Transverse colon (tissue), 4 donors: ENCODE measurements at regions not wholly inside any gene's neighbourhood (a gene's known extent, or its start where the extent isn't known, plus 50 kb on each side); places are given as distances from the start of the nearest gene placed in this dataset.
A peak's percentile ranks its signal among the peaks of the same experiment; 100 is the strongest.
"Not testable (repeated sequence)": the region's sequence is repeated elsewhere in the genome, so short reads cannot be mapped to it uniquely, and the experiment has no call there.

Source experiments
- DNase-seq: peaks from one replicate; pipeline ENCODE4 v3.0.0-alpha.2; 2019
- H3K27ac ChIP-seq, 4 donors: fragments of 200-600 bp; sonication (generic); 2 replicates each; pipeline ENCODE4 v1.5.1; 2016 to 2018; ENCODE audit warnings: inconsistent platforms in 4 of 4
- H3K27me3 ChIP-seq: fragments of 200-600 bp; sonication (generic); 2 replicates; pipeline ENCODE4 v1.5.1; 2017; ENCODE audit warnings: inconsistent platforms
- H3K36me3 ChIP-seq, 4 donors: fragments of 200-600 bp; sonication (generic); 2 replicates each; pipeline ENCODE4 v1.5.1; 2017 to 2019; ENCODE audit warnings: inconsistent platforms in 4 of 4
- H3K4me1 ChIP-seq, 4 donors: fragments of 200-600 bp; sonication (generic); 2 replicates each; pipeline ENCODE4 v1.5.1; 2017 to 2020; ENCODE audit warnings: inconsistent platforms in 4 of 4
- H3K4me3 ChIP-seq, 4 donors: fragments of 200-600 bp; sonication (generic); 1 replicate in 1 of 4; 2 replicates in 3 of 4; pipeline versions ENCODE4 v1.5.1 to v1.6.1; 2017 to 2019; ENCODE audit warnings: inconsistent platforms in 4 of 4
- H3K9me3 ChIP-seq, 2 donors: fragments of 200-600 bp; sonication (generic); 2 replicates each; pipeline ENCODE4 v1.5.1; 2017 to 2019; ENCODE audit warnings: inconsistent platforms in 2 of 2
- CTCF ChIP-seq, 5 experiments: fragments of 200-600 bp in 3 of 5; fragments of 450-650 bp in 2 of 5; sonication (generic) in 3 of 5; IDR thresholded peaks; 1 replicate in 2 of 5; 2 replicates in 3 of 5; pipeline ENCODE4 v1.5.1; 2016 to 2017; ENCODE audit warnings: antibody characterized with exemption in 5 of 5, inconsistent platforms in 3 of 5, mild to moderate bottlenecking in 2 of 5, moderate library complexity in 1 of 5
- EP300 ChIP-seq: sonication (generic); formaldehyde crosslinking; IDR thresholded peaks from one replicate; pipeline ENCODE4 v1.6.1; 2017; ENCODE audit warnings: antibody characterized with exemption, low read depth
- POLR2A ChIP-seq: fragments of 450-650 bp; IDR thresholded peaks from one replicate; pipeline ENCODE4 v1.6.1; 2016; ENCODE audit warnings: antibody characterized with exemption, mild to moderate bottlenecking, moderate library complexity
- POLR2AphosphoS5 ChIP-seq, 3 donors: sonication (generic); formaldehyde crosslinking; IDR thresholded peaks; one replicate each; pipeline ENCODE4 v1.6.1; 2016; ENCODE audit warnings: antibody characterized with exemption in 3 of 3
- WGBS, 2 donors: methylation state at CpG; one replicate each; pipeline ENCODE4 v1.1.5; 2018; ENCODE audit warnings: low coverage in 1 of 2; 5-methylcytosine and 5-hydroxymethylcytosine counted together
- in situ Hi-C, 4 donors: fragments of 200-750 bp; cut with MboI; loops; one replicate each; pipeline versions ENCODE4 v1.15.0 to v1.15.1; 2017; ENCODE audit warnings: low sequenced_read_pairs in 3 of 4, low pct_ligation_motif_present in 1 of 4, low pct_unique_long_range_greater_than_20kb in 1 of 4
- intact Hi-C: fragments of 100-400 bp; cut with DNase I; formaldehyde crosslinking; loops from one replicate; pipeline ENCODE4 v1.15.1; 2023; ENCODE audit warnings: low total_unique reads

DNA sequence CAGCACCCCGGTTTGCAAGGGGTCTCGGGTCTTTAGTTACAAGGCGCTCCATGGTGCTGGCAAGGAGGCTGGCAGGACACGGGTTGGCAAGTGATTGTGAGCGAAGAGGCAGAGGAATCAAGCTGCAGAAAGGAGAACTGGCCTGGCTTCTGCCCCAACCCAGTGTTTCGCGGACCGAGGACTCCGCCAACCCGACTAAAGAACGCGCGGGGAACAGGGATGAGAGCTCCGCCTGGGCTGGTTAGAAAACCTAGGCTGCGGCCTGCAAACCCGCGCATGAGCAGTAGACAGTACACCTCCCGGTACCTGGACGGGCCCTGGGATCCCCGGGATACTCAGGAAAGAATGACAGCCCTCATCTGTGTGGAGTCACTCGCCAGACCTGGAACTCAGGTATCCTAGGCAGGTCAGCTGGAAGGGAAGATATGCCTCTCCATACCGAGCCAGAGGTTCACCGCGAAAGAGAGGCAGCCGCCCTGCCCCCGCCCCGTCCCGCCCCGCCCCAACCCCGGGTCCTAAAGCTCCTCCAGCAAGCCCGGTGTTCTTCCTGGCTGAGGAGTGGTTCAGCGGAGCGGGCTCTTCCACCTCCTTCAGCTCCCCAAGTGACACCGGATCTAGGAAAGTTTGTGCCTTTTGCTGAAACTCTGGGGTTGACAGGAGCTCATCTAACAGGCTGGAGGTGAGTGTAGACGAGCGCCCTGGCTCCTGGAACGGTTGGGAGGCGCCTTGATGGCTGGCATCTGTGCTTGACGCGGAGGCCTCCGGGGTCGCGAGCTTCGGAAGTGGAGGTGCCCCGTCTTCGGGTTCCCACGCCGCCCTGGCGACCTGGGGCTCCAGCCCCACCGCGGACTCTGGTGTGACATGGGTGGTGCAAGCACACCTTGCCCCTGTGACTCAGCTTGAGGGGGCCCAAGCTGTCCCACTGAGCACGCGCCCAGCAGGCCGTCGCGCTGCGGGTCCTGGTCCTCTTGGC is 1847.3 kb upstream of the DEFB115 start:
- 39 to 67% methylated on average over 18 to 57 of the region's 57 CpGs for WGBS, 2 donors
- peak overlapping the region in 1 of 4 donors; percentile 46 for H3K4me3 ChIP-seq
- intact Hi-C loops (no loop called here), in situ Hi-C loops (no loop called here)
- TF ChIP-seq EP300: no peak
- TF ChIP-seq CTCF (IDR thresholded peaks at IDR 0.05): no peak
- TF ChIP-seq POLR2A: no peak
- no peak for TF ChIP-seq POLR2AphosphoS5 (IDR thresholded peaks at IDR 0.05)
- no peaks in the 10 kb centered on the region for H3K36me3 ChIP-seq
- no peaks in the 10 kb centered on the region for H3K9me3 ChIP-seq
- DNase-seq: no peak
- peaks cover 37% of the 10 kb centered on the region for H3K27me3 ChIP-seq
- H3K27ac ChIP-seq: no peak overlapping the region
- H3K4me1 ChIP-seq: peaks cover 0 to 2% (median 0%) of the 10 kb centered on the region in 4 donors

DNA sequence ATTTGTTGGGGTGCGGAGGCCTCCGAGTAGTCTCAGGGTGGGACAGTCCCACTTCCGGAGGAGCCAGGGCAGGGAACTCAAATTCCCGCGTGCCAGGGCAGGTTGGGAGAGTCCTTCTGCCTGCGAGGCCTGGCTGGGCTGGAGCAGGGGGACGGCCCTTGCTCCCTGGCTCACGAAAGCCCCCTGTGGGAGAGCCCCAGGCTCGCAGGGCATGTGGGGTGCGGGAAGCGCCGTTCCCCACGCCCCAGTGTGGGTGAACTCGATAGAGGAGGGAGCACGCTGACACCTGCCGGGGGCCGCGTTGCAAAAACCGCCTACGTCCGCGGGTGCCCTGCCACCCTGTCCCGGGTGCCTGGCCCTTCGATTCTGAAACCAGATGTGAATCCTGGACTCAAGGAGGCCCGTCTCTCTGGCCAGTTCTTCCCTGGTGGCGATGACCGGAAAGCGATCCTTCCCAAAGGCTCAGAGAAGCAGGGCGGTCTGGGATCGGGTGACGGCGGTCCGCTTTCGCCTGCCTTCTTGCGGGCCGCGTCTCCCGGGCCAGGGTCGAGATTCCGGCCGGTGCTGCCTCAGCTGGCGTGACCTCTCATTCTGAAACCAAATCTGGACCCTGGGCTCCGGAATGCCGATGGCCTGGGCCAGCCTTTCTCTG is 1846.5 kb upstream of the DEFB115 start:
- no peak for TF ChIP-seq EP300
- no peak for TF ChIP-seq POLR2A
- TF ChIP-seq POLR2AphosphoS5 (IDR thresholded peaks at IDR 0.05): no peak
- TF ChIP-seq CTCF (IDR thresholded peaks at IDR 0.05): no peak
- in situ Hi-C loops: no loop called here
- WGBS, 2 donors: 64 to 66% methylated on average over 28 to 44 of the region's 44 CpGs

GRCh38 chr20:29411458-29411820 is 1846.0 kb upstream of the DEFB115 start:
- H3K36me3 ChIP-seq, DNase-seq, H3K9me3 ChIP-seq, in situ Hi-C loops, H3K4me1 ChIP-seq, intact Hi-C loops, H3K27ac ChIP-seq: not testable (repeated sequence)
- WGBS, 2 donors: 64 to 69% methylated on average over 17 to 30 of the region's 30 CpGs
- peak overlapping the region in 1 of 4 donors; percentile 46 for H3K4me3 ChIP-seq
- H3K27me3 ChIP-seq: peaks cover 37% of the 10 kb centered on the region

More for the DNA sequence above, 1846.5 kb upstream of the DEFB115 start:
- no peak for DNase-seq
- intact Hi-C loops: no loop called here
- H3K27ac ChIP-seq: no peak overlapping the region
- no peaks in the 10 kb centered on the region for H3K9me3 ChIP-seq
- peaks cover 37% of the 10 kb centered on the region for H3K27me3 ChIP-seq
- H3K4me3 ChIP-seq: peak overlapping the region in 1 of 4 donors; percentile 46
- H3K4me1 ChIP-seq: peaks cover 0 to 2% (median 0%) of the 10 kb centered on the region in 4 donors
- no peaks in the 10 kb centered on the region for H3K36me3 ChIP-seq

- in situ Hi-C loops: no loop called here
- H3K27ac ChIP-seq: no peak overlapping the region
Measured at GRCh38 chr20:29419378-29419777, 1838.1 kb upstream of the DEFB115 start.

More at GRCh38 chr20:29419378-29419777, 1838.1 kb upstream of the DEFB115 start:
- TF ChIP-seq CTCF (IDR thresholded peaks at IDR 0.05): no peak
- no peak for TF ChIP-seq POLR2A
- TF ChIP-seq EP300: no peak
- no peak for TF ChIP-seq POLR2AphosphoS5 (IDR thresholded peaks at IDR 0.05)
- DNase-seq: no peak
- no peak overlapping the region for H3K4me3 ChIP-seq
- H3K4me1 ChIP-seq: no peaks in the 10 kb centered on the region
- peaks cover 8% of the 10 kb centered on the region for H3K27me3 ChIP-seq
- no peaks in the 10 kb centered on the region for H3K9me3 ChIP-seq
- intact Hi-C loops: no loop called here
- no peaks in the 10 kb centered on the region for H3K36me3 ChIP-seq
